ENCODE measurements at regions not wholly inside any gene's neighbourhood (a gene's known extent, or its start where the extent isn't known, plus 50 kb on each side); places are given as distances from the start of the nearest gene placed in this dataset.
A peak's percentile ranks its signal among the peaks of the same experiment; 100 is the strongest.

DNA sequence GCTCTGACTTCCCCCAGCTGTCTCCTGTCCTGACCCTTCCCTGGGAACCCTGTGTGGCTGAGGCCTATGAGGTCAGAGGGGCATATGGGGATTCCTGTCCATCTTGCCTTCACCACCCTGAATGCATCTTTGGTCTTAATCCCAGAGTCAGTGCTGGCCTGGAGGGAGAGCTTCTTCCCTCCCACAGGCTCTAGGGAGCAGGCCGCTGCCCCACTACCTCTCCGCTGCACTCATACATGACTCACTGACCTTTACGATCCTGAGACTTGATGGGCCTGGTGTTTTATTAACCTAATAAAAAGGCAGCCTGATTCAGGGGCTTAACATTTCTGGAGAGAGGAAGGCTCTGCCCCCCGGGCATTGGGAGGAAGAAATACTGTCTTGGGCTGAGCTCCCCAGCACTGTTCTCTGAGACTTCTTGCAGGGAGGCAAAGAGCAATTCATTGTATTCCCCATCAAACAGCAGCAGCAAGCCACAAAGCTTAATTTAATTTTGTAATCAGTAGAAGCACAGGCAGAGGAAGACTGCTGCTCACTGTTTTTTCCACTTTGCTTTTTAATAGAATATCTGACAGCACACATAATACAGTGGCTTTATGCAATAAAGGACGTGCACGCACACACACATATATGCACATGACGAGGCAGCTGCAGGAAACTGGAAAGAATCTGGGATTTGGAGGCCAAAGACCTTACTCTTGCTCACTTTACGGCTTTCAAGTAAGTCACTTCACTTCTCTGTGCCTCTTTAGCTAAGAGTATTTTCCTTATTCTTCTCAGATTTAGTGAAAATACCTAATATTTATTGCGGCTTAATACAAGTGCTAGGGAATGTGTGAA is 89.2 kb upstream of the GRIK3 start:
- H3K27ac ChIP-seq = no peak overlapping the region
- intact Hi-C loops (cut with DNase I; ENCODE audit: low total_unique reads) = no loop called here
- no peaks in the 10 kb centered on the region for H3K36me3 ChIP-seq
- no peak overlapping the region for H3K4me3 ChIP-seq
- 69 to 81% (median 73%) methylated on average over 8 to 9 of the region's 9 CpGs for WGBS, 5 donors
- no peaks in the 10 kb centered on the region for H3K4me1 ChIP-seq
- TF ChIP-seq, protein P1, sequence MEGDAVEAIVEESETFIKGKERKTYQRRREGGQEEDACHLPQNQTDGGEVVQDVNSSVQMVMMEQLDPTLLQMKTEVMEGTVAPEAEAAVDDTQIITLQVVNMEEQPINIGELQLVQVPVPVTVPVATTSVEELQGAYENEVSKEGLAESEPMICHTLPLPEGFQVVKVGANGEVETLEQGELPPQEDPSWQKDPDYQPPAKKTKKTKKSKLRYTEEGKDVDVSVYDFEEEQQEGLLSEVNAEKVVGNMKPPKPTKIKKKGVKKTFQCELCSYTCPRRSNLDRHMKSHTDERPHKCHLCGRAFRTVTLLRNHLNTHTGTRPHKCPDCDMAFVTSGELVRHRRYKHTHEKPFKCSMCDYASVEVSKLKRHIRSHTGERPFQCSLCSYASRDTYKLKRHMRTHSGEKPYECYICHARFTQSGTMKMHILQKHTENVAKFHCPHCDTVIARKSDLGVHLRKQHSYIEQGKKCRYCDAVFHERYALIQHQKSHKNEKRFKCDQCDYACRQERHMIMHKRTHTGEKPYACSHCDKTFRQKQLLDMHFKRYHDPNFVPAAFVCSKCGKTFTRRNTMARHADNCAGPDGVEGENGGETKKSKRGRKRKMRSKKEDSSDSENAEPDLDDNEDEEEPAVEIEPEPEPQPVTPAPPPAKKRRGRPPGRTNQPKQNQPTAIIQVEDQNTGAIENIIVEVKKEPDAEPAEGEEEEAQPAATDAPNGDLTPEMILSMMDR (IDR thresholded peaks at IDR 0.05) = no peak
- TF ChIP-seq POLR2AphosphoS5 (IDR thresholded peaks at IDR 0.05) (no peak), EP300 (IDR thresholded peaks at IDR 0.05) (no peak), POLR2A (IDR thresholded peaks at IDR 0.05) (no peak)
- peak in 1 of 2 donors; percentile 16 for DNase-seq
- peaks cover 5 to 21% (median 11%) of the 10 kb centered on the region in 4 donors for H3K9me3 ChIP-seq
- H3K27me3 ChIP-seq = peaks cover 0 to 33% (median 0%) of the 10 kb centered on the region in 3 donors

DNA sequence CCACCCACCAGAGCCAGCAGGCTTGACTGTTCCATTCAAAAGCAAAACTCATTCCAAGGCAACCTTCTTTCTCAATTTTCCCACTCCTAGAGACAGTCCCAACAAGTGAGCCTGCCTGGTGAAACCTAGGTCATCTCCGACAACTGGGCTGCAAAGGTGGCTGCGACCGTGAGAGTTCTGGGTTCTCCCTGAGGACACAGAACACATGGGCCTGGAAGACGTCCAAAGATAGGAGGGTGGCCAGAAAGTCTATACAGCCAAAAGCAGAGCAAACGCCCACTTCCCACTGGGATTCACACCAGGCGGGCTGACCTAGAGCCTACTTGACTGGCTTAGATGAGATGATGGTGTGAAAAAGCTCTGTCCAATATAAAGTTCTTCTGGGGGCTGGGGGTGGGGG is 90.2 kb upstream of the GRIK3 start:
- peaks cover 5 to 21% (median 11%) of the 10 kb centered on the region in 4 donors for H3K9me3 ChIP-seq
- intact Hi-C loops (cut with DNase I; ENCODE audit: low total_unique reads) = no loop called here
- WGBS, 5 donors = 65 to 75% (median 71%) methylated on average over 6 of the region's 6 CpGs

DNA sequence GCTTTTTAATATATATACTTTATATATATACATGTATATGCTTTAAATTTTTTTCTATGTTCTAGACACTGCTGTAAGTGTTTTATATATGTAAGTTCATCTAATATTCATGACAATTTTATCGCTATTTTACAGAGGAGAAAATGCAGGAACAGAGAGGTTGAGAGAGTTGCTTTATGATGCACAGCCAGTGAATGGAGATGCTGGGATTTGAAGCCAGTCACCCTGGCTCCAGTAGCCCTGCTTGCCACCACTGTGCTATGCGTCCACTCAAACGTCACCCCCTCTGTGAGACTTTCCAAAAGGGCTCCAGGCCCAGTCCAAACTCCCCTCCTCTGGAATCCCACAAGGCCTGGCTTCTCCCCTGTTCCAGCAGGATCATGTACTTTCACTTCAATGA is 91.0 kb upstream of the GRIK3 start:
- WGBS, 5 donors = 64 to 79% (median 70%) methylated on average over 3 of the region's 3 CpGs
- Histone ChIP-seq H3K4me3 (no peak overlapping the region), H3K36me3 (no peaks in the 10 kb centered on the region), H3K4me1 (no peaks in the 10 kb centered on the region), H3K27ac (no peak overlapping the region), H3K9me3 (peaks cover 5 to 21% (median 11%) of the 10 kb centered on the region in 4 donors), H3K27me3 (peaks cover 0 to 37% (median 0%) of the 10 kb centered on the region in 3 donors)
- intact Hi-C loops (cut with DNase I; ENCODE audit: low total_unique reads) = no loop called here
- no peak for TF ChIP-seq EP300 (IDR thresholded peaks at IDR 0.05)
- TF ChIP-seq, protein P1 (IDR thresholded peaks at IDR 0.05) = no peak
- no peak for TF ChIP-seq POLR2A (IDR thresholded peaks at IDR 0.05)
- TF ChIP-seq POLR2AphosphoS5 (IDR thresholded peaks at IDR 0.05) = no peak
- no peak for DNase-seq

More for the DNA sequence above, 90.2 kb upstream of the GRIK3 start:
- Histone ChIP-seq H3K27me3 (peaks cover 0 to 35% (median 0%) of the 10 kb centered on the region in 3 donors), H3K36me3 (no peaks in the 10 kb centered on the region), H3K4me3 (no peak overlapping the region), H3K4me1 (no peaks in the 10 kb centered on the region), H3K27ac (no peak overlapping the region)
- DNase-seq = no peak
- TF ChIP-seq EP300 (IDR thresholded peaks at IDR 0.05) (no peak), POLR2A (IDR thresholded peaks at IDR 0.05) (no peak), POLR2AphosphoS5 (IDR thresholded peaks at IDR 0.05) (no peak)
- TF ChIP-seq, protein P1 (IDR thresholded peaks at IDR 0.05) = no peak

DNA sequence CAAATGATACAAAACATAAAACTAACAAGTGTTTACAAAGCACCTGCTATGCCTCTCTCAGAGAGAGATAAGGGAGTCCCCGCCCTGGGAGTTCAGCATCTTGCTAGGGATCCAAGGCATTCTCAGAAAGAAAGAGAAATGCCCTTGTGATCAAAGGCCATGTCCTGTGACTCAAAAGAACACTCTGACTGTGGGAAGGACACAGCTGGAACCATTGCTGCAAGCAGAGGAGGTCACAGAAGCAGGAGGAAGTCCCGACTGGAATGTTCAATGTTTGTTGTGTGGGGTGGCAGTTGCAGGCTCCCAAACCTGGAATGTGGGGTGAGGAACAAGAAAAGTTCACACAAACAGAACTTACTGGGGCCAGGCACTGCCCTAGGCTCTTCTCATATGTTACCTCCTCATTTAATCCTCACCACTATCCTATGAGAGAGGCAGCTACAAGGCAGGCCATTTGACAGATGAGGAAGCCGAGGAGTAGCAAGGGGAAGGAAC is 93.0 kb upstream of the GRIK3 start:
- Histone ChIP-seq H3K27me3 (peaks cover 0 to 47% (median 0%) of the 10 kb centered on the region in 3 donors), H3K27ac (no peak overlapping the region), H3K4me3 (no peak overlapping the region), H3K4me1 (no peaks in the 10 kb centered on the region), H3K36me3 (no peaks in the 10 kb centered on the region), H3K9me3 (peaks cover 4 to 14% (median 7%) of the 10 kb centered on the region in 4 donors)
- WGBS, 5 donors = 50 to 61% (median 52%) methylated on average over 3 of the region's 3 CpGs
- DNase-seq = no peak
- TF ChIP-seq POLR2A (IDR thresholded peaks at IDR 0.05) (no peak), POLR2AphosphoS5 (IDR thresholded peaks at IDR 0.05) (no peak), EP300 (IDR thresholded peaks at IDR 0.05) (no peak)
- TF ChIP-seq, protein P1 (IDR thresholded peaks at IDR 0.05) = no peak
- intact Hi-C loops (cut with DNase I; ENCODE audit: low total_unique reads) = no loop called here
